B cell (primary cell): ENCODE measurements at regions not wholly inside any gene's neighbourhood (a gene's known extent, or its start where the extent isn't known, plus 50 kb on each side); places are given as distances from the start of the nearest gene placed in this dataset.

Experiments used
- ATAC-seq: fragments of 200-7000 bp; cut with Tn5 transposase; one replicate; pipeline ENCODE4 v1.10.0; 2021; ENCODE audit warnings: low read depth, mild to moderate bottlenecking, moderate number of reproducible peaks, moderate library complexity
- CTCF ChIA-PET: fragments of 350-600 bp; sonication (Branson Sonifier 250); formaldehyde crosslinking; loops from one replicate; lab custom pipeline; 2021; ENCODE audit warnings: antibody characterized with exemption, inconsistent platforms; lab: Charles Lee
- POLR2A ChIA-PET: fragments of 350-600 bp; sonication (Branson Sonifier 250); formaldehyde crosslinking; loops from one replicate; lab custom pipeline; 2021; ENCODE audit warnings: antibody characterized with exemption; lab: Charles Lee
- DNase-seq: peaks from one replicate; pipeline ENCODE4 v3.0.0; 2013
- H2AFZ ChIP-seq: 2 replicates; pipeline ENCODE4 v1.6.1; 2012; ENCODE audit warnings: mild to moderate bottlenecking, low read depth, low read length; ENCODE audit not compliant: insufficient read depth, poor library complexity, severe bottlenecking
- H3K27ac ChIP-seq, 2 donors: 1 replicate in 1 of 2; 2 replicates in 1 of 2; pipeline ENCODE4 v1.5.1; 2012 to 2013; ENCODE audit warnings: low read length in 2 of 2, mild to moderate bottlenecking in 2 of 2, moderate library complexity in 1 of 2
- H3K27me3 ChIP-seq, 4 experiments: fragments of 200-600 bp in 1 of 4; sonication (generic) in 1 of 4; replicated peaks in 1 of 4; 1 replicate in 2 of 4; 2 replicates in 2 of 4; pipeline versions ENCODE4 v1.6.1 to v1.7.0; 2013 to 2016; ENCODE audit warnings: low read length in 3 of 4, mild to moderate bottlenecking in 2 of 4, mixed read lengths in 1 of 4, moderate library complexity in 1 of 4; ENCODE audit not compliant: insufficient read depth in 4 of 4, control insufficient read depth in 3 of 4; ENCODE audit errors: control extremely low read depth in 1 of 4
- H3K36me3 ChIP-seq, 2 experiments: replicated peaks in 1 of 2; 1 replicate in 1 of 2; 2 replicates in 1 of 2; pipeline versions ENCODE4 v1.6.1 to v1.7.1; 2013; ENCODE audit warnings: low read length in 1 of 2; ENCODE audit not compliant: insufficient read depth in 2 of 2, control insufficient read depth in 1 of 2; ENCODE audit errors: control extremely low read depth in 1 of 2, extremely low read depth in 1 of 2
- H3K4me1 ChIP-seq, 2 donors: fragments of 200-600 bp in 1 of 2; sonication (generic) in 1 of 2; 1 replicate in 1 of 2; 2 replicates in 1 of 2; pipeline versions ENCODE4 v1.5.1 to v1.6.1; 2013 to 2017; ENCODE audit warnings: low read length in 2 of 2; ENCODE audit not compliant: control insufficient read depth in 2 of 2, insufficient read depth in 2 of 2
- H3K4me2 ChIP-seq: replicated peaks from 2 replicates; pipeline ENCODE3; 2012; ENCODE audit warnings: mild to moderate bottlenecking, low read depth, low read length; ENCODE audit not compliant: poor library complexity, severe bottlenecking
- H3K4me3 ChIP-seq, 5 experiments: fragments of 200-600 bp in 1 of 5; sonication (generic) in 1 of 5; 1 replicate in 3 of 5; 2 replicates in 2 of 5; pipeline versions ENCODE4 v1.5.1 to v1.7.0; 2011 to 2016; ENCODE audit warnings: low read length in 4 of 5, mild to moderate bottlenecking in 4 of 5, low read depth in 2 of 5, control low read depth in 1 of 5, moderate library complexity in 1 of 5; ENCODE audit not compliant: insufficient read depth in 1 of 5; ENCODE audit errors: control extremely low read depth in 1 of 5, extremely low read depth in 1 of 5
- H3K79me2 ChIP-seq: fragments of 200-600 bp; sonication (generic); one replicate; pipeline ENCODE4 v1.6.0; 2016; ENCODE audit warnings: low read length; ENCODE audit not compliant: control insufficient read depth, insufficient read depth
- H3K9ac ChIP-seq: fragments of 200-600 bp; sonication (generic); 2 replicates; pipeline ENCODE4 v1.6.1; 2017; ENCODE audit warnings: mild to moderate bottlenecking, low read length, moderate library complexity
- H3K9me3 ChIP-seq, 3 donors: one replicate each; pipeline versions ENCODE4 v1.6.1 to v1.7.1; 2013; ENCODE audit warnings: low read length in 2 of 3; ENCODE audit not compliant: control insufficient read depth in 2 of 3, insufficient read depth in 1 of 3; ENCODE audit errors: control extremely low read depth in 1 of 3
- H4K20me1 ChIP-seq: 2 replicates; pipeline ENCODE4 v1.6.0; 2012; ENCODE audit warnings: mild to moderate bottlenecking, low read length; ENCODE audit not compliant: insufficient read depth, control insufficient read depth, poor library complexity, severe bottlenecking
- H3K27ac Mint-ChIP-seq: one replicate; pipeline ENCODE4 v1.8.0; 2021; ENCODE audit warnings: mixed read lengths
- H3K27me3 Mint-ChIP-seq: one replicate; pipeline ENCODE4 v1.8.0; 2021; ENCODE audit warnings: mixed read lengths
- H3K4me1 Mint-ChIP-seq: one replicate; pipeline ENCODE4 v1.8.0; 2021; ENCODE audit warnings: mixed read lengths
- H3K4me3 Mint-ChIP-seq: one replicate; pipeline ENCODE4 v1.8.0; 2021; ENCODE audit warnings: mixed read lengths
- H3K9me3 Mint-ChIP-seq: one replicate; pipeline ENCODE4 v1.8.0; 2022; ENCODE audit warnings: mixed read lengths; ENCODE audit not compliant: insufficient read depth
- CTCF ChIP-seq: fragments of 200-600 bp; IDR thresholded peaks from one replicate; pipeline ENCODE4 v1.8.0; 2022; ENCODE audit warnings: antibody characterized with exemption, mild to moderate bottlenecking
- EZH2 ChIP-seq: IDR thresholded peaks from 2 replicates; pipeline ENCODE4 v1.6.1; 2012; ENCODE audit warnings: borderline replicate concordance, low read depth, mild to moderate bottlenecking, moderate library complexity, low read length; ENCODE audit not compliant: insufficient read depth, poor library complexity, severe bottlenecking
- WGBS: methylation state at CpG from one replicate; pipeline ENCODE4 v1.1.5; 2013; ENCODE audit warnings: missing lambda C conversion rate; ENCODE audit not compliant: insufficient coverage; 5-methylcytosine and 5-hydroxymethylcytosine counted together
- intact Hi-C: fragments of 100-400 bp; cut with micrococcal nuclease; formaldehyde crosslinking; loops from one replicate; pipeline ENCODE4 v1.10.0; 2022

- TF ChIP-seq EZH2 (no peak), CTCF (no peak)
- WGBS, result 95% methylated on average over 2 of the region's 5 CpGs
- ATAC-seq, result no peak
These were observed 87.1 kb upstream of the CACNA1E start for GRCh38 chr1:181396171-181396670.

GRCh38 chr1:181396811-181397210 is 86.5 kb upstream of the CACNA1E start:
- Histone ChIP-seq H3K36me3 (no peaks in the 10 kb centered on the region), H3K4me1 (no peaks in the 10 kb centered on the region), H3K4me3 (no peak overlapping the region), H2AFZ (no peak overlapping the region), H3K9me3 (no peaks in the 10 kb centered on the region), H3K9ac (no peak overlapping the region), H3K27ac (no peak overlapping the region), H3K27me3 (peaks cover 0 to 3% (median 0%) of the 10 kb centered on the region in 4 experiments), H3K79me2 (no peaks in the 10 kb centered on the region), H4K20me1 (no peaks in the 10 kb centered on the region), H3K4me2 (no peak overlapping the region)
- ChIA-PET CTCF (no interaction called here), POLR2A (no interaction called here)
- Mint-ChIP-seq H3K27me3 (peaks cover 15% of the 10 kb centered on the region), H3K27ac (no peak overlapping the region), H3K4me3 (no peak overlapping the region), H3K4me1 (no peaks in the 10 kb centered on the region), H3K9me3 (no peaks in the 10 kb centered on the region)
- no peak for ATAC-seq
- intact Hi-C loops, result no loop called here
- WGBS, result 100% methylated on average over 1 of the region's 1 CpG
- TF ChIP-seq EZH2 (no peak), CTCF (no peak)
- no peak for DNase-seq

More at GRCh38 chr1:181396171-181396670, 87.1 kb upstream of the CACNA1E start:
- Histone ChIP-seq H3K27me3 (peaks cover 0 to 6% (median 0%) of the 10 kb centered on the region in 4 experiments), H2AFZ (no peak overlapping the region), H3K4me2 (no peak overlapping the region), H4K20me1 (no peaks in the 10 kb centered on the region), H3K79me2 (no peaks in the 10 kb centered on the region), H3K27ac (no peak overlapping the region), H3K9me3 (peaks cover 0 to 3% (median 0%) of the 10 kb centered on the region in 3 donors), H3K4me3 (no peak overlapping the region), H3K36me3 (no peaks in the 10 kb centered on the region), H3K9ac (no peak overlapping the region), H3K4me1 (no peaks in the 10 kb centered on the region)
- Mint-ChIP-seq H3K4me3 (no peak overlapping the region), H3K4me1 (no peaks in the 10 kb centered on the region), H3K27me3 (peaks cover 14% of the 10 kb centered on the region), H3K9me3 (no peaks in the 10 kb centered on the region), H3K27ac (no peak overlapping the region)
- ChIA-PET CTCF (no interaction called here), POLR2A (no interaction called here)
- intact Hi-C loops, result no loop called here
- no peak for DNase-seq
